SK-N-SH treated with all-trans-retinoic acid at 6 μM for 48 hours (cell line): ENCODE measurements at regions not wholly inside any gene's neighbourhood (a gene's known extent, or its start where the extent isn't known, plus 50 kb on each side); places are given as distances from the start of the nearest gene placed in this dataset.

Experiments
- ATAC-seq: fragments of 200-7000 bp; cut with Tn5 transposase; 3 replicates; pipeline ENCODE4 v1.9.1; 2020; ENCODE audit warnings: mild to moderate bottlenecking, moderate library complexity
- ARNTL ChIP-seq: fragments of 450-650 bp; formaldehyde crosslinking; IDR thresholded peaks from 2 replicates; pipeline ENCODE4 v1.5.0; 2020; ENCODE audit warnings: low read depth, mild to moderate bottlenecking, moderate library complexity, borderline replicate concordance
- BACH2 ChIP-seq: fragments of 250-450 bp; sonication (Bioruptor Pico); IDR thresholded peaks from 2 replicates; pipeline ENCODE4 v1.9.0; 2021; ENCODE audit warnings: mild to moderate bottlenecking, borderline replicate concordance
- CSDC2 ChIP-seq: fragments of 250-450 bp; sonication (Bioruptor Pico); IDR thresholded peaks from 2 replicates; pipeline ENCODE4 v1.5.0; 2020; ENCODE audit warnings: mild to moderate bottlenecking, moderate library complexity
- GLIS3 ChIP-seq: fragments of 250-450 bp; sonication (Bioruptor Pico); IDR thresholded peaks from 2 replicates; pipeline ENCODE4 v1.5.0; 2020; ENCODE audit warnings: mild to moderate bottlenecking, moderate library complexity
- PPARA ChIP-seq: fragments of 250-450 bp; sonication (Bioruptor Pico); IDR thresholded peaks from 2 replicates; pipeline ENCODE4 v1.5.0; 2020; ENCODE audit warnings: mild to moderate bottlenecking, borderline replicate concordance
- RARB ChIP-seq: fragments of 250-450 bp; sonication (Bioruptor Pico); IDR thresholded peaks from 2 replicates; pipeline ENCODE4 v1.8.0; 2021; ENCODE audit warnings: mild to moderate bottlenecking, moderate library complexity
- ZC3H10 ChIP-seq: fragments of 250-450 bp; sonication (Bioruptor Pico); IDR thresholded peaks from 2 replicates; pipeline ENCODE4 v1.5.1; 2021; ENCODE audit warnings: mild to moderate bottlenecking, moderate library complexity
- ZFP3 ChIP-seq: fragments of 250-450 bp; sonication (Bioruptor Pico); IDR thresholded peaks from 2 replicates; pipeline ENCODE4 v1.5.0; 2020; ENCODE audit warnings: mild to moderate bottlenecking, moderate library complexity
- ZFP30 ChIP-seq: fragments of 450-650 bp; formaldehyde crosslinking; IDR thresholded peaks from 2 replicates; pipeline ENCODE4 v1.5.0; 2022; ENCODE audit warnings: mild to moderate bottlenecking, moderate library complexity
- ZNF565 ChIP-seq: fragments of 450-650 bp; formaldehyde crosslinking; conservative IDR thresholded peaks from 2 replicates; pipeline ENCODE4 v1.5.0; 2020; ENCODE audit warnings: low read depth, mild to moderate bottlenecking, moderate library complexity
- ZNF8 ChIP-seq: fragments of 450-650 bp; formaldehyde crosslinking; IDR thresholded peaks from 2 replicates; pipeline ENCODE4 v1.5.0; 2020; ENCODE audit warnings: mild to moderate bottlenecking, moderate library complexity
- TF ChIP-seq, protein P1 (sequence below): fragments of 250-450 bp; sonication (Bioruptor Pico); IDR thresholded peaks from 2 replicates; pipeline ENCODE4 v1.8.0; 2021; ENCODE audit warnings: low read depth, mild to moderate bottlenecking, moderate library complexity, borderline replicate concordance
- TF ChIP-seq, protein P2 (sequence below): fragments of 250-450 bp; sonication (Bioruptor Pico); IDR thresholded peaks from 2 replicates; pipeline ENCODE4 v1.8.0; 2020; ENCODE audit warnings: mild to moderate bottlenecking, moderate library complexity, borderline replicate concordance
- TF ChIP-seq, protein P3 (sequence below): fragments of 250-450 bp; sonication (Bioruptor Pico); IDR thresholded peaks from 2 replicates; pipeline ENCODE4 v1.5.1; 2020; ENCODE audit warnings: low read depth, mild to moderate bottlenecking, moderate library complexity
- TF ChIP-seq, protein P4 (sequence below): fragments of 250-450 bp; sonication (Bioruptor Pico); IDR thresholded peaks from 2 replicates; pipeline ENCODE4 v1.5.1; 2021; ENCODE audit warnings: mild to moderate bottlenecking, moderate library complexity
- TF ChIP-seq, protein P5 (sequence below): fragments of 250-450 bp; sonication (Bioruptor Pico); IDR thresholded peaks from 2 replicates; pipeline ENCODE4 v1.5.0; 2020; ENCODE audit warnings: mild to moderate bottlenecking, moderate library complexity

DNA sequence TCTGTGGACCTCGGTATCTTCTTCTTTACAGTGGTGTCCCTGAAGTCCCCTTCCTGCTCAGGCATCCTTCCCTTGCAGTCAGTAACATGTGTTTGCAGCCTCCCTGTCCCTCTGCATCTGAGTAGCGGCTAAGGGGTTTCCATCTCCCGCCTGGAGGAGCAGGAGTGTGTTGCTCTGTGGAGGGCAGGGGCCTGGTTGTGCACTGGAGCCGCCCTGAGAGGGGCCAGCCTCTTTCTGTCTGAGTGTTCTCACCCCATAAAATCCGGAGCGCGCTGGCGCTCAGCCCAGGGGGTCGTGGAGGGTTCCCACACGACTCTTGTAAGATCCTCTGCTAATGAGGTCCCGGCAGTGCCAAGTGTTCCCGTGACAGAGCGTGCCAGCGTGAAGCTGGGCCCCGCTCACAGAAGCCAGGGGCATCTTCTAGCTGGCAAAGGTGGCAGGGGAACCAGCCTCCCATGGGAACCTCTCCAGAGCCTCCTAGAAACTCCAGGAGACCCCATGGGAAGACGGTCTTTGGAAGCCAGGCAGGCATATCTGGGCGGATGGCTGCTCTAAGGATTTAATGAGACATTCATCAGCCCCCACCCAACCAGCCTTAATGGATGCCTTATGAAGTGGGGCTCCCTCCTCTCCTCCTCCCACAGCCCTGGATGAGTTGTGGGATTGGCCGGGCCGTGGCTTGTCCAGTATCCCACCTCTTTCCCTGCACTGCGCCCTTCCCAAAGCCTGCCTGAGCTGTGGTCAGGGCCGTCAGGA, 91.4 kb upstream of the GSE1 start (continued):
- TF ChIP-seq, protein P1, sequence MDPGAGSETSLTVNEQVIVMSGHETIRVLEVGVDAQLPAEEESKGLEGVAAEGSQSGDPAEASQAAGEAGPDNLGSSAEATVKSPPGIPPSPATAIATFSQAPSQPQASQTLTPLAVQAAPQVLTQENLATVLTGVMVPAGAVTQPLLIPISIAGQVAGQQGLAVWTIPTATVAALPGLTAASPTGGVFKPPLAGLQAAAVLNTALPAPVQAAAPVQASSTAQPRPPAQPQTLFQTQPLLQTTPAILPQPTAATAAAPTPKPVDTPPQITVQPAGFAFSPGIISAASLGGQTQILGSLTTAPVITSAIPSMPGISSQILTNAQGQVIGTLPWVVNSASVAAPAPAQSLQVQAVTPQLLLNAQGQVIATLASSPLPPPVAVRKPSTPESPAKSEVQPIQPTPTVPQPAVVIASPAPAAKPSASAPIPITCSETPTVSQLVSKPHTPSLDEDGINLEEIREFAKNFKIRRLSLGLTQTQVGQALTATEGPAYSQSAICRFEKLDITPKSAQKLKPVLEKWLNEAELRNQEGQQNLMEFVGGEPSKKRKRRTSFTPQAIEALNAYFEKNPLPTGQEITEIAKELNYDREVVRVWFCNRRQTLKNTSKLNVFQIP (CRISPR knock-in tag), result no peak
- TF ChIP-seq ZNF565, result no peak
- TF ChIP-seq ZFP3 (CRISPR knock-in tag), result no peak

DNA sequence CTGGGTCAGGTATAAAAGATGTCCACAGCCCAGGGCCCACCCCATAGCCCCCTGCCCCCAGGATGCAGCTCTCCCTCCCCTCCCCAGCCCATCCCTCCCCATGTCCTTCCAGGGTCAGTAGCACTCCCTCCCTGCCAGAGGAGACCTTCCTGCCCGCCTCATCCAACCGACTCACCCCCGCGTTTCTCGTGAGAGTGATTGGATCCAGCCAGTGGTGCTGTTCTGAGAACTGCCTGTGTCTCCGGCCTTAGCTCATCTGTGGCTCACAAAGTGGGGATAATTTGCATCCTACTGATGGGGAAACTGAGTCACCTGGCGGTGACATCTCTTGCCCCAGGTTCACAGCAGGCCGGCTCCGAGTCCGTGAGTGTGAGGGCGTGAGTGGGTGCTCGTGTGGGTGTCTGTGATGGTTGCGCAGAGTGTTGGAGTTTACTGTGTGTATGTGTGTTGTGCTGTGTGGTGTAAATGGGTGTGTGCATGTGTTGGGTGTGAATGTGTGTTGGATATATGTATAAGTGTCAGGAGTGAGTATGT, 90.7 kb upstream of the GSE1 start:
- TF ChIP-seq, protein P1 (CRISPR knock-in tag), result no peak
- TF ChIP-seq CSDC2 (CRISPR knock-in tag), result no peak
- TF ChIP-seq BACH2 (CRISPR knock-in tag), result no peak
- TF ChIP-seq ZNF8 (CRISPR knock-in tag), result no peak
- TF ChIP-seq PPARA (CRISPR knock-in tag), result no peak
- TF ChIP-seq, protein P2, sequence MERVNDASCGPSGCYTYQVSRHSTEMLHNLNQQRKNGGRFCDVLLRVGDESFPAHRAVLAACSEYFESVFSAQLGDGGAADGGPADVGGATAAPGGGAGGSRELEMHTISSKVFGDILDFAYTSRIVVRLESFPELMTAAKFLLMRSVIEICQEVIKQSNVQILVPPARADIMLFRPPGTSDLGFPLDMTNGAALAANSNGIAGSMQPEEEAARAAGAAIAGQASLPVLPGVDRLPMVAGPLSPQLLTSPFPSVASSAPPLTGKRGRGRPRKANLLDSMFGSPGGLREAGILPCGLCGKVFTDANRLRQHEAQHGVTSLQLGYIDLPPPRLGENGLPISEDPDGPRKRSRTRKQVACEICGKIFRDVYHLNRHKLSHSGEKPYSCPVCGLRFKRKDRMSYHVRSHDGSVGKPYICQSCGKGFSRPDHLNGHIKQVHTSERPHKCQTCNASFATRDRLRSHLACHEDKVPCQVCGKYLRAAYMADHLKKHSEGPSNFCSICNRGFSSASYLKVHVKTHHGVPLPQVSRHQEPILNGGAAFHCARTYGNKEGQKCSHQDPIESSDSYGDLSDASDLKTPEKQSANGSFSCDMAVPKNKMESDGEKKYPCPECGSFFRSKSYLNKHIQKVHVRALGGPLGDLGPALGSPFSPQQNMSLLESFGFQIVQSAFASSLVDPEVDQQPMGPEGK (CRISPR knock-in tag), result no peak
- TF ChIP-seq, protein P3, sequence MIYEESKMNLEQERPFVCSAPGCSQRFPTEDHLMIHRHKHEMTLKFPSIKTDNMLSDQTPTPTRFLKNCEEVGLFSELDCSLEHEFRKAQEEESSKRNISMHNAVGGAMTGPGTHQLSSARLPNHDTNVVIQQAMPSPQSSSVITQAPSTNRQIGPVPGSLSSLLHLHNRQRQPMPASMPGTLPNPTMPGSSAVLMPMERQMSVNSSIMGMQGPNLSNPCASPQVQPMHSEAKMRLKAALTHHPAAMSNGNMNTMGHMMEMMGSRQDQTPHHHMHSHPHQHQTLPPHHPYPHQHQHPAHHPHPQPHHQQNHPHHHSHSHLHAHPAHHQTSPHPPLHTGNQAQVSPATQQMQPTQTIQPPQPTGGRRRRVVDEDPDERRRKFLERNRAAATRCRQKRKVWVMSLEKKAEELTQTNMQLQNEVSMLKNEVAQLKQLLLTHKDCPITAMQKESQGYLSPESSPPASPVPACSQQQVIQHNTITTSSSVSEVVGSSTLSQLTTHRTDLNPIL (CRISPR knock-in tag), result no peak
- TF ChIP-seq, protein P4, sequence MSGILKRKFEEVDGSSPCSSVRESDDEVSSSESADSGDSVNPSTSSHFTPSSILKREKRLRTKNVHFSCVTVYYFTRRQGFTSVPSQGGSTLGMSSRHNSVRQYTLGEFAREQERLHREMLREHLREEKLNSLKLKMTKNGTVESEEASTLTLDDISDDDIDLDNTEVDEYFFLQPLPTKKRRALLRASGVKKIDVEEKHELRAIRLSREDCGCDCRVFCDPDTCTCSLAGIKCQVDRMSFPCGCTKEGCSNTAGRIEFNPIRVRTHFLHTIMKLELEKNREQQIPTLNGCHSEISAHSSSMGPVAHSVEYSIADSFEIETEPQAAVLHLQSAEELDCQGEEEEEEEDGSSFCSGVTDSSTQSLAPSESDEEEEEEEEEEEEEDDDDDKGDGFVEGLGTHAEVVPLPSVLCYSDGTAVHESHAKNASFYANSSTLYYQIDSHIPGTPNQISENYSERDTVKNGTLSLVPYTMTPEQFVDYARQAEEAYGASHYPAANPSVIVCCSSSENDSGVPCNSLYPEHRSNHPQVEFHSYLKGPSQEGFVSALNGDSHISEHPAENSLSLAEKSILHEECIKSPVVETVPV (CRISPR knock-in tag), result no peak
- TF ChIP-seq GLIS3 (CRISPR knock-in tag), result no peak
- ATAC-seq, result no peak

DNA sequence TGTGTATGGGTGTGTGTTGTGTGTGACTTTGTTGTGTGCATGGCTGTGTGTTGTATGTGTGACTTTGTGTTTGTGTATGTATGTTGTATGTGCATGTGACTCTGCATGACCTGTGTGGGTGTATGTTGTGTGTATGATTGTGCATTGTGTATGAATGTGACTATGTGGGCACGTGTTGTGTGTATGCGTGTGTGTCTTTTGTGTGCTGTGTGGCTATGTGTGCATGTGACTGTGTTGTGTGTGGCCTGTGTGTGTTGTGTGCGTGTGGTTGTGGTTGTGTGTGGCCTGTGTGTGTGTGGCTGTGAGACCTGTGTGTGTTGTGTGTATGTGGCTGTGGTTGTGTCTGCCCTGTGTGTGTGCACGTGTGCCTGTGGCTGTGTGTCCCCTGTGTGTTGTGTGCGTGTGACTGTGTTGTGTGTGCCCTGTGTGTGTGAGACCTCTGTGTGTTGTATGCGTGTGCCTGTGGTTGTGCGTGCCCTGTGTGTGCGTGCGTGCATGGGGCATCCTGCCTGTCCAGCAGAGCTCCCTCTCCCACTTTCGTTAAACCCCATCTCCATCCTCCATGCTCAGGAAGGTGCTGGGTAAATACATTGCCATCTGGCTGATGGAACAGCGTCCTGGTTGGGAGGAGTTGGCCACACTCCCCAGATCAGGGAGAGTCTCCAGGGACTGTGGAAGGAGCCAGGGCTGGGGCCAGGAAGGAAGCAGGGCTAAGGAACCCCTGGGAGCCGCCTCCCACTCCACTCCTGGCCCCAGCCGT, 90.1 kb upstream of the GSE1 start:
- no peak for TF ChIP-seq RARB (CRISPR knock-in tag)
- TF ChIP-seq, protein P3 (CRISPR knock-in tag), result no peak
- TF ChIP-seq ZC3H10, result no peak
- TF ChIP-seq ARNTL (CRISPR knock-in tag), result no peak
- no peak for TF ChIP-seq ZFP30 (CRISPR knock-in tag)
- TF ChIP-seq, protein P5, sequence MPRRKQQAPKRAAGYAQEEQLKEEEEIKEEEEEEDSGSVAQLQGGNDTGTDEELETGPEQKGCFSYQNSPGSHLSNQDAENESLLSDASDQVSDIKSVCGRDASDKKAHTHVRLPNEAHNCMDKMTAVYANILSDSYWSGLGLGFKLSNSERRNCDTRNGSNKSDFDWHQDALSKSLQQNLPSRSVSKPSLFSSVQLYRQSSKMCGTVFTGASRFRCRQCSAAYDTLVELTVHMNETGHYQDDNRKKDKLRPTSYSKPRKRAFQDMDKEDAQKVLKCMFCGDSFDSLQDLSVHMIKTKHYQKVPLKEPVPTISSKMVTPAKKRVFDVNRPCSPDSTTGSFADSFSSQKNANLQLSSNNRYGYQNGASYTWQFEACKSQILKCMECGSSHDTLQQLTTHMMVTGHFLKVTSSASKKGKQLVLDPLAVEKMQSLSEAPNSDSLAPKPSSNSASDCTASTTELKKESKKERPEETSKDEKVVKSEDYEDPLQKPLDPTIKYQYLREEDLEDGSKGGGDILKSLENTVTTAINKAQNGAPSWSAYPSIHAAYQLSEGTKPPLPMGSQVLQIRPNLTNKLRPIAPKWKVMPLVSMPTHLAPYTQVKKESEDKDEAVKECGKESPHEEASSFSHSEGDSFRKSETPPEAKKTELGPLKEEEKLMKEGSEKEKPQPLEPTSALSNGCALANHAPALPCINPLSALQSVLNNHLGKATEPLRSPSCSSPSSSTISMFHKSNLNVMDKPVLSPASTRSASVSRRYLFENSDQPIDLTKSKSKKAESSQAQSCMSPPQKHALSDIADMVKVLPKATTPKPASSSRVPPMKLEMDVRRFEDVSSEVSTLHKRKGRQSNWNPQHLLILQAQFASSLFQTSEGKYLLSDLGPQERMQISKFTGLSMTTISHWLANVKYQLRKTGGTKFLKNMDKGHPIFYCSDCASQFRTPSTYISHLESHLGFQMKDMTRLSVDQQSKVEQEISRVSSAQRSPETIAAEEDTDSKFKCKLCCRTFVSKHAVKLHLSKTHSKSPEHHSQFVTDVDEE (CRISPR knock-in tag), result no peak
- TF ChIP-seq BACH2 (CRISPR knock-in tag), result no peak
- TF ChIP-seq, protein P2 (CRISPR knock-in tag), result no peak
- no peak; the same call in 2 of the 3 replicates for ATAC-seq
